H1 (cell line): ENCODE measurements at regions not wholly inside any gene's neighbourhood (a gene's known extent, or its start where the extent isn't known, plus 50 kb on each side); places are given as distances from the start of the nearest gene placed in this dataset.

ENCODE experiments used
- BCL11A ChIP-seq, 2 experiments: IDR thresholded peaks; one replicate each; pipeline ENCODE4 v1.6.1; 2011; ENCODE audit warnings: low read depth in 2 of 2, low read length in 2 of 2, mild to moderate bottlenecking in 2 of 2
- CHD2 ChIP-seq: IDR thresholded peaks from 2 replicates; pipeline ENCODE4 v1.6.1; 2012; ENCODE audit warnings: low read length, improper control_type of control experiment
- CREB1 ChIP-seq: IDR thresholded peaks from 2 replicates; pipeline ENCODE4 v1.6.1; 2012; ENCODE audit warnings: inconsistent platforms
- EP300 ChIP-seq, 2 experiments: IDR thresholded peaks; 1 replicate in 1 of 2; 2 replicates in 1 of 2; pipeline ENCODE4 v1.6.1; 2011 to 2012; ENCODE audit warnings: low read depth in 2 of 2, low read length in 2 of 2, mild to moderate bottlenecking in 2 of 2, borderline replicate concordance in 1 of 2, inconsistent platforms in 1 of 2, moderate library complexity in 1 of 2
- EZH2 ChIP-seq: fragments of 200-600 bp; sonication (generic); IDR thresholded peaks from 2 replicates; pipeline ENCODE4 v1.7.1; 2012; ENCODE audit warnings: low read depth, mild to moderate bottlenecking, moderate library complexity, low read length, inconsistent platforms; ENCODE audit not compliant: severe bottlenecking
- POU5F1 ChIP-seq: IDR thresholded peaks from 2 replicates; pipeline ENCODE4 v1.6.1; 2011; ENCODE audit warnings: low read depth, mild to moderate bottlenecking, low read length, moderate library complexity
- RFX5 ChIP-seq: IDR thresholded peaks from 2 replicates; pipeline ENCODE4 v1.6.1; 2011; ENCODE audit warnings: low read depth, low read length, improper control_type of control experiment, borderline replicate concordance
- SP4 ChIP-seq: IDR thresholded peaks from 2 replicates; pipeline ENCODE4 v1.6.1; 2012; ENCODE audit warnings: low read length, inconsistent platforms
- TCF12 ChIP-seq: IDR thresholded peaks from 2 replicates; pipeline ENCODE4 v1.6.1; 2011; ENCODE audit warnings: low read depth, mild to moderate bottlenecking, low read length
- TEAD4 ChIP-seq: IDR thresholded peaks from 2 replicates; pipeline ENCODE4 v1.6.1; 2012; ENCODE audit warnings: low read depth, low read length, inconsistent platforms, mixed read lengths
- TF ChIP-seq, protein P1 (sequence below): fragments of 300-600 bp; sonication (generic); IDR thresholded peaks from 2 replicates; pipeline ENCODE4 v1.7.1; 2012; ENCODE audit warnings: low read length, moderate library complexity, mild to moderate bottlenecking, inconsistent platforms; ENCODE audit not compliant: insufficient replicate concordance

DNA sequence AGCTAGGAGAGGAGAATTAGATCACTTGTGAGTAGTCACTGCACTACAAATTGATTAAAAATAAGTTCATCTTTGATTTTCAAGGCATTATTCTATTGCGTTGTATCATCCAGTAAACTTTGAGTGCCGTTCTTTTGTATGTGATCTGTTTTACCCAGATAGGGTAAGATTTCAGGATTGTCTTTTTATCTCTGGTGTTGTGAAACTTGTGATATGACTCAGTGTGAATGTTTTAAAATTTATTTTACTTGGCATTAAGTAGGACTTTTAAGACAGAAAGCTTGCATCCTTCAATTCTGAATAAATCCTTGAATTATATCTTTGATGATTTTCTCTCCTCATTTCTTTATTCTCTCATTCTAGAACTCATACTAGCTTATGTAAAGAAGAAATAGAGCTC lies 93.3 kb upstream of the ADAMTS5 start (continued):
- TF ChIP-seq, protein P1, sequence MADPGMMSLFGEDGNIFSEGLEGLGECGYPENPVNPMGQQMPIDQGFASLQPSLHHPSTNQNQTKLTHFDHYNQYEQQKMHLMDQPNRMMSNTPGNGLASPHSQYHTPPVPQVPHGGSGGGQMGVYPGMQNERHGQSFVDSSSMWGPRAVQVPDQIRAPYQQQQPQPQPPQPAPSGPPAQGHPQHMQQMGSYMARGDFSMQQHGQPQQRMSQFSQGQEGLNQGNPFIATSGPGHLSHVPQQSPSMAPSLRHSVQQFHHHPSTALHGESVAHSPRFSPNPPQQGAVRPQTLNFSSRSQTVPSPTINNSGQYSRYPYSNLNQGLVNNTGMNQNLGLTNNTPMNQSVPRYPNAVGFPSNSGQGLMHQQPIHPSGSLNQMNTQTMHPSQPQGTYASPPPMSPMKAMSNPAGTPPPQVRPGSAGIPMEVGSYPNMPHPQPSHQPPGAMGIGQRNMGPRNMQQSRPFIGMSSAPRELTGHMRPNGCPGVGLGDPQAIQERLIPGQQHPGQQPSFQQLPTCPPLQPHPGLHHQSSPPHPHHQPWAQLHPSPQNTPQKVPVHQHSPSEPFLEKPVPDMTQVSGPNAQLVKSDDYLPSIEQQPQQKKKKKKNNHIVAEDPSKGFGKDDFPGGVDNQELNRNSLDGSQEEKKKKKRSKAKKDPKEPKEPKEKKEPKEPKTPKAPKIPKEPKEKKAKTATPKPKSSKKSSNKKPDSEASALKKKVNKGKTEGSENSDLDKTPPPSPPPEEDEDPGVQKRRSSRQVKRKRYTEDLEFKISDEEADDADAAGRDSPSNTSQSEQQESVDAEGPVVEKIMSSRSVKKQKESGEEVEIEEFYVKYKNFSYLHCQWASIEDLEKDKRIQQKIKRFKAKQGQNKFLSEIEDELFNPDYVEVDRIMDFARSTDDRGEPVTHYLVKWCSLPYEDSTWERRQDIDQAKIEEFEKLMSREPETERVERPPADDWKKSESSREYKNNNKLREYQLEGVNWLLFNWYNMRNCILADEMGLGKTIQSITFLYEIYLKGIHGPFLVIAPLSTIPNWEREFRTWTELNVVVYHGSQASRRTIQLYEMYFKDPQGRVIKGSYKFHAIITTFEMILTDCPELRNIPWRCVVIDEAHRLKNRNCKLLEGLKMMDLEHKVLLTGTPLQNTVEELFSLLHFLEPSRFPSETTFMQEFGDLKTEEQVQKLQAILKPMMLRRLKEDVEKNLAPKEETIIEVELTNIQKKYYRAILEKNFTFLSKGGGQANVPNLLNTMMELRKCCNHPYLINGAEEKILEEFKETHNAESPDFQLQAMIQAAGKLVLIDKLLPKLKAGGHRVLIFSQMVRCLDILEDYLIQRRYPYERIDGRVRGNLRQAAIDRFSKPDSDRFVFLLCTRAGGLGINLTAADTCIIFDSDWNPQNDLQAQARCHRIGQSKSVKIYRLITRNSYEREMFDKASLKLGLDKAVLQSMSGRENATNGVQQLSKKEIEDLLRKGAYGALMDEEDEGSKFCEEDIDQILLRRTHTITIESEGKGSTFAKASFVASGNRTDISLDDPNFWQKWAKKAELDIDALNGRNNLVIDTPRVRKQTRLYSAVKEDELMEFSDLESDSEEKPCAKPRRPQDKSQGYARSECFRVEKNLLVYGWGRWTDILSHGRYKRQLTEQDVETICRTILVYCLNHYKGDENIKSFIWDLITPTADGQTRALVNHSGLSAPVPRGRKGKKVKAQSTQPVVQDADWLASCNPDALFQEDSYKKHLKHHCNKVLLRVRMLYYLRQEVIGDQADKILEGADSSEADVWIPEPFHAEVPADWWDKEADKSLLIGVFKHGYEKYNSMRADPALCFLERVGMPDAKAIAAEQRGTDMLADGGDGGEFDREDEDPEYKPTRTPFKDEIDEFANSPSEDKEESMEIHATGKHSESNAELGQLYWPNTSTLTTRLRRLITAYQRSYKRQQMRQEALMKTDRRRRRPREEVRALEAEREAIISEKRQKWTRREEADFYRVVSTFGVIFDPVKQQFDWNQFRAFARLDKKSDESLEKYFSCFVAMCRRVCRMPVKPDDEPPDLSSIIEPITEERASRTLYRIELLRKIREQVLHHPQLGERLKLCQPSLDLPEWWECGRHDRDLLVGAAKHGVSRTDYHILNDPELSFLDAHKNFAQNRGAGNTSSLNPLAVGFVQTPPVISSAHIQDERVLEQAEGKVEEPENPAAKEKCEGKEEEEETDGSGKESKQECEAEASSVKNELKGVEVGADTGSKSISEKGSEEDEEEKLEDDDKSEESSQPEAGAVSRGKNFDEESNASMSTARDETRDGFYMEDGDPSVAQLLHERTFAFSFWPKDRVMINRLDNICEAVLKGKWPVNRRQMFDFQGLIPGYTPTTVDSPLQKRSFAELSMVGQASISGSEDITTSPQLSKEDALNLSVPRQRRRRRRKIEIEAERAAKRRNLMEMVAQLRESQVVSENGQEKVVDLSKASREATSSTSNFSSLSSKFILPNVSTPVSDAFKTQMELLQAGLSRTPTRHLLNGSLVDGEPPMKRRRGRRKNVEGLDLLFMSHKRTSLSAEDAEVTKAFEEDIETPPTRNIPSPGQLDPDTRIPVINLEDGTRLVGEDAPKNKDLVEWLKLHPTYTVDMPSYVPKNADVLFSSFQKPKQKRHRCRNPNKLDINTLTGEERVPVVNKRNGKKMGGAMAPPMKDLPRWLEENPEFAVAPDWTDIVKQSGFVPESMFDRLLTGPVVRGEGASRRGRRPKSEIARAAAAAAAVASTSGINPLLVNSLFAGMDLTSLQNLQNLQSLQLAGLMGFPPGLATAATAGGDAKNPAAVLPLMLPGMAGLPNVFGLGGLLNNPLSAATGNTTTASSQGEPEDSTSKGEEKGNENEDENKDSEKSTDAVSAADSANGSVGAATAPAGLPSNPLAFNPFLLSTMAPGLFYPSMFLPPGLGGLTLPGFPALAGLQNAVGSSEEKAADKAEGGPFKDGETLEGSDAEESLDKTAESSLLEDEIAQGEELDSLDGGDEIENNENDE: no peak
- TF ChIP-seq POU5F1 (no peak), EP300 (IDR thresholded peaks at IDR 0.05; ENCODE audit: borderline replicate concordance in 1 of 2, low read depth in 2 of 2, low read length in 2 of 2) (no peak), RFX5 (no peak), CREB1 (no peak), CHD2 (no peak), BCL11A (IDR thresholded peaks at IDR 0.05; ENCODE audit: low read depth in 2 of 2, low read length in 2 of 2) (no peak), SP4 (no peak), EZH2 (no peak), TEAD4 (no peak), TCF12 (no peak)
